DND-41 (cell line): ENCODE measurements at regions not wholly inside any gene's neighbourhood (a gene's known extent, or its start where the extent isn't known, plus 50 kb on each side); places are given as distances from the start of the nearest gene placed in this dataset.

Experiments
- ATAC-seq: fragments of 200-7000 bp; cut with Tn5 transposase; 3 replicates; pipeline ENCODE4 v1.9.1; 2021; ENCODE audit warnings: low read depth; ENCODE audit not compliant: insufficient read depth
- DNase-seq: peaks from one replicate; pipeline ENCODE4 v3.0.0-alpha.2; 2020
- H2AFZ ChIP-seq: 2 replicates; pipeline ENCODE4 v1.6.0; 2012; ENCODE audit warnings: low read depth, low read length
- H3K27ac ChIP-seq: 2 replicates; pipeline ENCODE4 v1.5.1; 2012; ENCODE audit warnings: low read length, inconsistent platforms
- H3K27me3 ChIP-seq: fragments of 200-600 bp; sonication (generic); 2 replicates; pipeline ENCODE4 v1.6.0; 2012; ENCODE audit warnings: low read length, mild to moderate bottlenecking, inconsistent platforms; ENCODE audit not compliant: insufficient read depth, poor library complexity
- H3K36me3 ChIP-seq: 2 replicates; pipeline ENCODE4 v1.5.1; 2012; ENCODE audit warnings: low read length, inconsistent platforms; ENCODE audit not compliant: insufficient read depth
- H3K4me1 ChIP-seq: 2 replicates; pipeline ENCODE4 v1.5.1; 2012; ENCODE audit warnings: mild to moderate bottlenecking, low read length; ENCODE audit not compliant: insufficient read depth
- H3K4me2 ChIP-seq: 2 replicates; pipeline ENCODE4 v1.6.0; 2012; ENCODE audit warnings: mild to moderate bottlenecking, moderate library complexity, low read length, inconsistent platforms; ENCODE audit not compliant: insufficient read depth
- H3K4me3 ChIP-seq, 2 experiments: fragments of 200-600 bp in 1 of 2; shearing (Covaris generic) in 1 of 2; 2 replicates each; pipeline ENCODE4 v1.5.1; 2012 to 2016; ENCODE audit warnings: inconsistent platforms in 2 of 2, low read length in 2 of 2, mild to moderate bottlenecking in 2 of 2, low read depth in 1 of 2, moderate library complexity in 1 of 2
- H3K79me2 ChIP-seq: 2 replicates; pipeline ENCODE4 v1.6.0; 2012; ENCODE audit warnings: low read length, inconsistent platforms; ENCODE audit not compliant: insufficient read depth
- H3K9ac ChIP-seq: 2 replicates; pipeline ENCODE4 v1.6.0; 2012; ENCODE audit warnings: low read depth, mild to moderate bottlenecking, inconsistent platforms, low read length, moderate library complexity
- H3K9me3 ChIP-seq: 2 replicates; pipeline ENCODE4 v1.5.1; 2012; ENCODE audit warnings: low read length, moderate library complexity, mild to moderate bottlenecking, inconsistent platforms; ENCODE audit not compliant: insufficient read depth, severe bottlenecking
- H4K20me1 ChIP-seq: 2 replicates; pipeline ENCODE4 v1.6.0; 2012; ENCODE audit warnings: low read length; ENCODE audit not compliant: insufficient read depth
- EZH2 ChIP-seq: IDR thresholded peaks from 3 replicates; pipeline ENCODE4 v1.6.1; 2012; ENCODE audit warnings: borderline replicate concordance, low read depth, mild to moderate bottlenecking, moderate library complexity, low read length, inconsistent platforms; ENCODE audit not compliant: severe bottlenecking
- TF ChIP-seq, protein P1 (sequence below): IDR thresholded peaks from 2 replicates; pipeline ENCODE4 v1.5.1; 2012; ENCODE audit warnings: borderline replicate concordance, low read length, moderate library complexity, mild to moderate bottlenecking; ENCODE audit not compliant: poor library complexity, severe bottlenecking; ENCODE audit errors: extremely low read depth

DNA sequence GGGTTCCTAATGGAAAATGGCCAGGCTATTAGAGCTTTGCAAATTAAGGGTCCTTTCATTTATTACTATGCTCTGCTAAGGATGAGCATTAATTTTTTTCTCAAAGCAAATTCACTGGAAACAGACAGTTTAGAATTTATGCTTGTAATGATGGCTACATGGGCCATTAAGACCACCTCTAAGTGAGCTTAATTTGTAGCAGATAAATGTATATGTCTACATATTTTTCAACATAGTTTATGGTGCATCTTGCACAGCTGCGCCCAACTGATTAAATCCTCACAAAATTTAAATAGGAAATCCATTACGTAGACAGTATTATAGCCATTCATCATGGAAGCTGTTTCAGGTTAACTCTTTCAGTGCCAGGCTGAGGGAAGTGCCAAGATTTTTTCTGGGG, 220.9 kb downstream of the CBLN1 start:
- peaks cover 2% of the 10 kb centered on the region for H3K27me3 ChIP-seq
- H3K9ac ChIP-seq, result no peak overlapping the region
- no peak overlapping the region for H3K4me3 ChIP-seq
- H3K4me1 ChIP-seq, result no peaks in the 10 kb centered on the region
- H4K20me1 ChIP-seq, result no peaks in the 10 kb centered on the region
- no peak overlapping the region for H3K4me2 ChIP-seq
- ATAC-seq (no peak), DNase-seq (no peak)
- H2AFZ ChIP-seq, result no peak overlapping the region
- H3K27ac ChIP-seq, result no peak overlapping the region
- no peaks in the 10 kb centered on the region for H3K79me2 ChIP-seq
- H3K9me3 ChIP-seq, result no peaks in the 10 kb centered on the region
- no peaks in the 10 kb centered on the region for H3K36me3 ChIP-seq
- TF ChIP-seq EZH2, result no peak
- TF ChIP-seq, protein P1, sequence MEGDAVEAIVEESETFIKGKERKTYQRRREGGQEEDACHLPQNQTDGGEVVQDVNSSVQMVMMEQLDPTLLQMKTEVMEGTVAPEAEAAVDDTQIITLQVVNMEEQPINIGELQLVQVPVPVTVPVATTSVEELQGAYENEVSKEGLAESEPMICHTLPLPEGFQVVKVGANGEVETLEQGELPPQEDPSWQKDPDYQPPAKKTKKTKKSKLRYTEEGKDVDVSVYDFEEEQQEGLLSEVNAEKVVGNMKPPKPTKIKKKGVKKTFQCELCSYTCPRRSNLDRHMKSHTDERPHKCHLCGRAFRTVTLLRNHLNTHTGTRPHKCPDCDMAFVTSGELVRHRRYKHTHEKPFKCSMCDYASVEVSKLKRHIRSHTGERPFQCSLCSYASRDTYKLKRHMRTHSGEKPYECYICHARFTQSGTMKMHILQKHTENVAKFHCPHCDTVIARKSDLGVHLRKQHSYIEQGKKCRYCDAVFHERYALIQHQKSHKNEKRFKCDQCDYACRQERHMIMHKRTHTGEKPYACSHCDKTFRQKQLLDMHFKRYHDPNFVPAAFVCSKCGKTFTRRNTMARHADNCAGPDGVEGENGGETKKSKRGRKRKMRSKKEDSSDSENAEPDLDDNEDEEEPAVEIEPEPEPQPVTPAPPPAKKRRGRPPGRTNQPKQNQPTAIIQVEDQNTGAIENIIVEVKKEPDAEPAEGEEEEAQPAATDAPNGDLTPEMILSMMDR, result no peak

DNA sequence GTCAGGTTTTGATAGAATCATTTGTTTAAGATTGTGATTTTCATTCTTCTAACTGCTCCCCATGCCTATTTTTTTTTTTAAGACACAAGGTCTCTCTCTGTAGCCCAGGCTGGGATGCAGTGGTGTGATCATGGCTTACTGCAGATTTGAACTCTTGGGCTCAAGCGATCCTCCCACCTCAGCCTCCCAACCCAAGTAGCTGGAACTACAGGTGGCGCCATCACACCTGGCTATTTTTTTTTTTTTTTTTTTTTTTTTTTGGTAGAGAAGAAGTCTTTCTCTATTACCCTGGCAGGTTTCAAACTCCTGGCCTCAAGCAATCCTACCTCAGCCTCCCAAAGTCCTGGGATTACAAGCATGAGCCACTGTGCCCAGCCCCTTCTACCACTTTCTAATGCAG, 223.3 kb downstream of the CBLN1 start:
- Histone ChIP-seq H3K4me1 (no peaks in the 10 kb centered on the region), H3K4me2 (no peak overlapping the region), H3K79me2 (no peaks in the 10 kb centered on the region), H3K36me3 (no peaks in the 10 kb centered on the region), H2AFZ (no peak overlapping the region), H3K27ac (no peak overlapping the region), H3K9ac (no peak overlapping the region), H3K9me3 (no peaks in the 10 kb centered on the region), H4K20me1 (no peaks in the 10 kb centered on the region), H3K27me3 (peaks cover 2% of the 10 kb centered on the region), H3K4me3 (no peak overlapping the region)
- DNase-seq, result no peak
- no peak for TF ChIP-seq EZH2
- TF ChIP-seq, protein P1, result no peak
- no peak for ATAC-seq

DNA sequence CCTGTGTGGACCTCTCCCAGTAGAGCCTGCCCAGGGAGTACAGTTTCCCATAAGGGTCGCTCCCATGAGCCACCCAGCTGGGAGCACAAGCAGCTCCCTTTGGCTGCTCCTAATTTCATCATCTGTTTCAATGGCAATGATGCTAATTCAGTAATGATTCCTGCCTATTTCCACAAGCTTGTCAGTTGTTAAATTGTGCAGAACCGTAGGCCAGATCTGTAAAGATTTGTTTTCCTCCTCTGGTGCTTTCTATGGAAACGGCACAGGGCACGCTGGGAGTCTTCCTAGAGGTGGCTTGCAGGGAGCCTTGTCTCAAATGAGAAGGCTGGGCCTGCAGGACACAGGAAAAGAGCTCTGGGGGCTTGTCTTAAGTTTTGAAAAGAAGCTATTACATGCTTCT, 223.7 kb downstream of the CBLN1 start:
- H3K9ac ChIP-seq, result no peak overlapping the region
- no peaks in the 10 kb centered on the region for H3K4me1 ChIP-seq
- peaks cover 2% of the 10 kb centered on the region for H3K27me3 ChIP-seq
- no peaks in the 10 kb centered on the region for H3K9me3 ChIP-seq
- DNase-seq, result no peak
- no peak for ATAC-seq
- no peak overlapping the region for H3K27ac ChIP-seq
- no peak overlapping the region for H2AFZ ChIP-seq
- H3K36me3 ChIP-seq, result no peaks in the 10 kb centered on the region
- no peak overlapping the region for H3K4me3 ChIP-seq
- TF ChIP-seq, protein P1, result no peak
- TF ChIP-seq EZH2, result no peak
- H4K20me1 ChIP-seq, result no peaks in the 10 kb centered on the region
- no peaks in the 10 kb centered on the region for H3K79me2 ChIP-seq
- H3K4me2 ChIP-seq, result no peak overlapping the region

DNA sequence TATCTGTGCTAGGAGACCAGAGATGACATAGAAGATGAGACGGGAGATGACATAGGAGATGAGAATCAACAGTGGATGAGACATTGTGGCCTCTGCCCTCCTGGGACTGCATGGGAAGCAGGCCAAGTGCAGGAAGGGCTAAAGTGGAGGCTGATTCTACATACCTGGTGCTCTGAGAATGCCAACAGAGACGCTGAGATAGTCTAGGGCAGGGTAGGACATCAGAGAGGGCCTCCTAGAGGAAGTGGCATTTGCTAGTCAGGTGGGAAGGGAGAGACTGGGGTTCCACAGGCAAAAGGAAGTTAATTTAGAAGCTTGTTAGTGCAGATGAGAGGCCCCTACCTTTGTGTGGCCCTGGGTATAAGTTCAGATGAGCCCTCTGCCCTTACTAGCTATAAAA, 224.2 kb downstream of the CBLN1 start:
- DNase-seq, result no peak
- no peak overlapping the region for H3K4me3 ChIP-seq
- ATAC-seq, result no peak
- no peak overlapping the region for H3K27ac ChIP-seq
- no peak overlapping the region for H2AFZ ChIP-seq
- H3K9me3 ChIP-seq, result no peaks in the 10 kb centered on the region
- TF ChIP-seq, protein P1, result no peak
- TF ChIP-seq EZH2, result no peak
- H4K20me1 ChIP-seq, result no peaks in the 10 kb centered on the region
- H3K79me2 ChIP-seq, result no peaks in the 10 kb centered on the region
- no peaks in the 10 kb centered on the region for H3K4me1 ChIP-seq
- H3K4me2 ChIP-seq, result no peak overlapping the region
- H3K36me3 ChIP-seq, result no peaks in the 10 kb centered on the region
- peaks cover 2% of the 10 kb centered on the region for H3K27me3 ChIP-seq
- no peak overlapping the region for H3K9ac ChIP-seq
